Omental fat pad (tissue), 3 donors: ENCODE measurements at regions not wholly inside any gene's neighbourhood (a gene's known extent, or its start where the extent isn't known, plus 50 kb on each side); places are given as distances from the start of the nearest gene placed in this dataset.

Experiments
- ATAC-seq: fragments of 150-250 bp; one replicate; pipeline ENCODE4 v1.9.1; 2016; ENCODE audit warnings: mild to moderate bottlenecking, moderate library complexity; ENCODE audit not compliant: low FRiP score
- DNase-seq: peaks from one replicate; pipeline ENCODE4 v3.0.0-alpha.2; 2019; ENCODE audit warnings: low spot score
- TF ChIP-seq, protein P1 (sequence below), 3 donors: fragments of 450-650 bp; IDR thresholded peaks; one replicate each; pipeline ENCODE4 v1.5.1; 2016 to 2017; ENCODE audit warnings: antibody characterized with exemption in 3 of 3, mild to moderate bottlenecking in 3 of 3, moderate library complexity in 2 of 3

DNA sequence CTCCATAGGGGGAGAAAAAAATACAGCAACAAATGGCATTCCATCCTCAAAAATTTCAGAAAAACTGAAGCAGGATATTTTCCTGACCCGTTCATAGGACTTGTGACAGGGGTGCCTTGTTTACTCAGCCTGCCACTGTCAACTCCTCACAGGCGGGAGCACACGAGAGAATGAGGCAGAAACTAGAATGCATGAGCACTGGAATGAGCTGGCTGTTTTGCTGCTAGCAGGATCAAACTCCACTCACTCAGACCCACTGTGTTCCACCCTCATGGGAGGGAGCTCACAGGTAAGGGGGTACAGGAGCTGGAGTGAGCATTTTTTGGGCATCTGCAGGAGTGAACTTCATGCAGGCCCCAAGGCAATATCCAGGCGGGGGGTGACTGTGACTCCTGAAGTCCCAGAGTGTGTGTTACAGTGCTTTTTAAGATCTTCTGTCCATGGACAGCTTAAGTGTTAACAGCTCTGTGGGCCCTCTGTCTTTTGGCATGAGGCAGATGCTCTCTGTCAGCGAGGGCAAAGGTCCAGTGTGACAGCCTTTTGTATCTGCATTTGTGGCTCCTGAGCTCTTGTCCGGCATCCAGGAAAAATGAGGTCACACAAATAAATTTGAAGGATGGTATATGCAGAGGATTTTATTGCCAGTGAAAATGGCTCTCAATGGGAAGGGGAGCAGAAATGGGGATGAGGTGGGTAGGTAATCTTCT is 905.7 kb upstream of the TENM4 start:
- TF ChIP-seq, protein P1, sequence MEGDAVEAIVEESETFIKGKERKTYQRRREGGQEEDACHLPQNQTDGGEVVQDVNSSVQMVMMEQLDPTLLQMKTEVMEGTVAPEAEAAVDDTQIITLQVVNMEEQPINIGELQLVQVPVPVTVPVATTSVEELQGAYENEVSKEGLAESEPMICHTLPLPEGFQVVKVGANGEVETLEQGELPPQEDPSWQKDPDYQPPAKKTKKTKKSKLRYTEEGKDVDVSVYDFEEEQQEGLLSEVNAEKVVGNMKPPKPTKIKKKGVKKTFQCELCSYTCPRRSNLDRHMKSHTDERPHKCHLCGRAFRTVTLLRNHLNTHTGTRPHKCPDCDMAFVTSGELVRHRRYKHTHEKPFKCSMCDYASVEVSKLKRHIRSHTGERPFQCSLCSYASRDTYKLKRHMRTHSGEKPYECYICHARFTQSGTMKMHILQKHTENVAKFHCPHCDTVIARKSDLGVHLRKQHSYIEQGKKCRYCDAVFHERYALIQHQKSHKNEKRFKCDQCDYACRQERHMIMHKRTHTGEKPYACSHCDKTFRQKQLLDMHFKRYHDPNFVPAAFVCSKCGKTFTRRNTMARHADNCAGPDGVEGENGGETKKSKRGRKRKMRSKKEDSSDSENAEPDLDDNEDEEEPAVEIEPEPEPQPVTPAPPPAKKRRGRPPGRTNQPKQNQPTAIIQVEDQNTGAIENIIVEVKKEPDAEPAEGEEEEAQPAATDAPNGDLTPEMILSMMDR (IDR thresholded peaks at IDR 0.05): no peak
- no peak for DNase-seq
- ATAC-seq: no peak

- TF ChIP-seq, protein P1 (IDR thresholded peaks at IDR 0.05): no peak
Observed at GRCh38 chr11:80343436-80343835, 902.6 kb upstream of the TENM4 start.

DNA sequence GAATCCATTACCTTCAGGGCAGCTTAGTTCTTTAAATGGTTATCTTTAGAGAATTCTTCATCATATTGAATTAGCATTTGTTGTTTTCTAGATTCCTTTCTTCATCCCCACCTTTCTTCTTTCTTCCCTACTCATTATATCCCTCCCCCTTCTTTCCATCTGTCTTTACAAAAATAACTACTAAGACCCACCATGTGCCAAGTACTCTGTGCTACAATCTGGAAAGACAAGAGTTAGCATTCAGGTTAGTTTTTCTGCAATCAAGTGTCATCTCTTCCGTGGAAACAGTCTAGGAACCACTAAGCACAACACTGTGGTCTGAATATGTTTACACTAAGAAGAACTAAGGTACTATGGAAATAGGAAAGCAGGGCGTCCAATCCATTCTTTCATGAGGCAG is 897.4 kb upstream of the TENM4 start:
- TF ChIP-seq, protein P1 (IDR thresholded peaks at IDR 0.05): no peak
- DNase-seq (no peak), ATAC-seq (no peak)

More at GRCh38 chr11:80343436-80343835, 902.6 kb upstream of the TENM4 start:
- no peak for DNase-seq
- ATAC-seq: no peak

GRCh38 chr11:80331694-80332093 is 890.9 kb upstream of the TENM4 start:
- ATAC-seq: no peak
- DNase-seq: no peak
- TF ChIP-seq, protein P1 (IDR thresholded peaks at IDR 0.05): no peak

DNA sequence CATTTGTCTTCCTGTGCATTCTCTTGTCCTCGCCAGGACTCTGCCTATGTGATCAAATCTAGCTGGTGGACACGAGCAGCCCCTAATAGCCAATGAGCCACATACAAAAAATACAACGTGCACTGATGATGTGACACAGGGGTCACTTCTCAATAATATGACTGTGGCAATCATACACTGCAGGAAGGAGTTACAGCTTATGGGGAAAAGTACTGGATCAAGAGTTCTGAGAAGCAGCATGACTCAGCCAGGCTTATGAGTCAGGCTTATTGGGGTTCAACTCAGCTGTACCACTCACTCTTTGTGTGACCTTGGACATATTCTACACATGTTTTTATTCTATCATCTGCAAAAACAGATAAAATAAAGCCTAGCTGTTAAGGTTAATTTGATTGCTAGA is 889.4 kb upstream of the TENM4 start:
- TF ChIP-seq, protein P1 (IDR thresholded peaks at IDR 0.05): no peak
- ATAC-seq: no peak
- DNase-seq: no peak

- ATAC-seq: no peak
- DNase-seq: no peak
- TF ChIP-seq, protein P1 (IDR thresholded peaks at IDR 0.05): no peak
Observed at GRCh38 chr11:80328774-80329173, 887.9 kb upstream of the TENM4 start.

DNA sequence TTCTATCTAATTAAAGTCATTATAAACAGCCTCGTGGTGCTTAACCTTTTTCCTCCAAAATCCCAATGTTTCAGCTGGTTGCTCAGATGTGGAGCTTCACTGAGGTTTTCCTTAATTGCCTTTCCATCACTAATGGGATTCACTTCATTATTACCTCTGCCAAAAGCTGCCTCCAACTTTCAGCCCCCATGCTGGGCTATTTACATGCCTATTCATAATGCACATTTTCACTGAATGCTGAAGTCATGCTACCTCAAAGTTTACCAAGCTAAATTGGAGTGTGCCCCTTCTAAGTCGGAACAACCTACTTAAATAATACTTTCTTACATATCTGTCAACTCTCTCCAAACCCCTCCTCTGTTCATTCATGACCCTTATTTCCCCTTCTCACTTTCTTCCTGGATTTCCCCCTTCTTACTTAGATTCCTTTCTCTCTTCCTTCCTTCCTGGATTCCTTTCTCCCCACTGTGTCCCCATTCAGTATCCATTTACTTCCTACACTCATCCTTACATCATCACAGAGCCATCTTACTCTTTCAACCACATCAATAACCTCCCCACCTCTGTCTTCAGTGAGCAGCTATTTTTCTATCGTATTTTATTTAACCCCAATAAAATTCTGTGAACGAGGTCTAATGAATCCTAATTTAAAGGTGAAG is 887.3 kb upstream of the TENM4 start:
- TF ChIP-seq, protein P1 (IDR thresholded peaks at IDR 0.05): no peak
- no peak for ATAC-seq
- DNase-seq: no peak
